B cell (primary cell): ENCODE measurements at regions not wholly inside any gene's neighbourhood (a gene's known extent, or its start where the extent isn't known, plus 50 kb on each side); places are given as distances from the start of the nearest gene placed in this dataset.

Experiments
- CTCF ChIP-seq: fragments of 200-600 bp; IDR thresholded peaks from one replicate; pipeline ENCODE4 v1.8.0; 2022; ENCODE audit warnings: antibody characterized with exemption, mild to moderate bottlenecking
- EZH2 ChIP-seq: IDR thresholded peaks from 2 replicates; pipeline ENCODE4 v1.6.1; 2012; ENCODE audit warnings: borderline replicate concordance, low read depth, mild to moderate bottlenecking, moderate library complexity, low read length; ENCODE audit not compliant: insufficient read depth, poor library complexity, severe bottlenecking

- TF ChIP-seq EZH2 = no peak
- no peak for TF ChIP-seq CTCF
Measured at GRCh38 chr4:17187003-17187402, 288.6 kb upstream of the LDB2 start.
